Liver (tissue), 8 donors: ENCODE measurements at regions not wholly inside any gene's neighbourhood (a gene's known extent, or its start where the extent isn't known, plus 50 kb on each side); places are given as distances from the start of the nearest gene placed in this dataset.
"Not testable (repeated sequence)": the region's sequence is repeated elsewhere in the genome, so short reads cannot be mapped to it uniquely, and the experiment has no call there.

Experiments
- DNase-seq: peaks from one replicate; pipeline ENCODE4 v3.0.0-alpha.2; 2017; ENCODE audit warnings: low spot score
- H3K27ac ChIP-seq, 2 donors: one replicate each; pipeline ENCODE4 v1.7.0; 2013; ENCODE audit warnings: inconsistent platforms in 2 of 2, low read length in 2 of 2, control low read depth in 1 of 2, low read depth in 1 of 2, mild to moderate bottlenecking in 1 of 2
- H3K27me3 ChIP-seq, 4 donors: one replicate each; pipeline versions ENCODE4 v1.6.1 to v1.7.0; 2013; ENCODE audit warnings: low read length in 3 of 4, inconsistent platforms in 1 of 4, mild to moderate bottlenecking in 1 of 4, moderate library complexity in 1 of 4; ENCODE audit not compliant: control insufficient read depth in 4 of 4, insufficient read depth in 4 of 4
- H3K36me3 ChIP-seq, 4 donors: one replicate each; pipeline versions ENCODE4 v1.6.1 to v1.7.0; 2013; ENCODE audit warnings: low read length in 3 of 4, mild to moderate bottlenecking in 3 of 4, low read depth in 1 of 4, moderate library complexity in 1 of 4; ENCODE audit not compliant: control insufficient read depth in 4 of 4, insufficient read depth in 3 of 4
- H3K4me1 ChIP-seq, 4 donors: one replicate each; pipeline versions ENCODE4 v1.6.1 to v1.7.0; 2013; ENCODE audit warnings: low read length in 3 of 4, mild to moderate bottlenecking in 3 of 4, moderate library complexity in 1 of 4; ENCODE audit not compliant: control insufficient read depth in 4 of 4, insufficient read depth in 4 of 4
- H3K4me3 ChIP-seq, 3 donors: one replicate each; pipeline versions ENCODE4 v1.6.1 to v1.7.0; 2013; ENCODE audit warnings: low read length in 3 of 3, control low read depth in 1 of 3, low read depth in 1 of 3, mild to moderate bottlenecking in 1 of 3
- H3K9ac ChIP-seq, 2 donors: one replicate each; pipeline ENCODE4 v1.7.0; 2013; ENCODE audit warnings: low read length in 2 of 2, mild to moderate bottlenecking in 2 of 2, moderate library complexity in 2 of 2, control low read depth in 1 of 2, low read depth in 1 of 2
- H3K9me3 ChIP-seq, 4 donors: one replicate each; pipeline versions ENCODE4 v1.6.1 to v1.7.0; 2013; ENCODE audit warnings: low read length in 3 of 4; ENCODE audit not compliant: control insufficient read depth in 4 of 4
- EGR1 ChIP-seq, 2 donors: IDR thresholded peaks; 2 replicates each; pipeline ENCODE4 v1.6.1; 2016 to 2018; ENCODE audit warnings: antibody characterized with exemption in 2 of 2, low read depth in 2 of 2
- FOXA1 ChIP-seq: IDR thresholded peaks from 2 replicates; pipeline ENCODE4 v1.6.1; 2016; ENCODE audit warnings: antibody characterized with exemption
- GABPA ChIP-seq, 2 donors: IDR thresholded peaks in 1 of 2; conservative IDR thresholded peaks in 1 of 2; 2 replicates each; pipeline ENCODE4 v1.6.1; 2016; ENCODE audit warnings: antibody characterized with exemption in 2 of 2, mild to moderate bottlenecking in 1 of 2, moderate library complexity in 1 of 2
- HNF4G ChIP-seq: IDR thresholded peaks from 2 replicates; pipeline ENCODE4 v1.6.1; 2016; ENCODE audit warnings: antibody characterized with exemption
- JUND ChIP-seq, 2 donors: IDR thresholded peaks; 2 replicates each; pipeline ENCODE4 v1.6.1; 2016; ENCODE audit warnings: antibody characterized with exemption in 2 of 2
- NR2F2 ChIP-seq: IDR thresholded peaks from 2 replicates; pipeline ENCODE4 v1.6.1; 2016; ENCODE audit warnings: antibody characterized with exemption
- RAD21 ChIP-seq, 2 donors: IDR thresholded peaks; 2 replicates each; pipeline ENCODE4 v1.6.1; 2016; ENCODE audit warnings: antibody characterized with exemption in 2 of 2, mild to moderate bottlenecking in 2 of 2
- RXRA ChIP-seq, 2 donors: IDR thresholded peaks; 2 replicates each; pipeline ENCODE4 v1.6.1; 2017 to 2018; ENCODE audit warnings: antibody characterized with exemption in 2 of 2, mild to moderate bottlenecking in 1 of 2
- SP1 ChIP-seq: IDR thresholded peaks from 2 replicates; pipeline ENCODE4 v1.6.1; 2018; ENCODE audit warnings: antibody characterized with exemption, mild to moderate bottlenecking
- YY1 ChIP-seq: IDR thresholded peaks from 2 replicates; pipeline ENCODE4 v1.6.1; 2016; ENCODE audit warnings: antibody characterized with exemption, mild to moderate bottlenecking
- WGBS: extraction: QIAGEN DNeasy Blood & Tissue Kit; methylation state at CpG from one replicate; pipeline ENCODE4 v1.1.7; 2013; 5-methylcytosine and 5-hydroxymethylcytosine counted together
- TF ChIP-seq, protein P1 (sequence below): IDR thresholded peaks from 2 replicates; pipeline ENCODE4 v1.6.1; 2016; ENCODE audit warnings: antibody characterized with exemption
- TF ChIP-seq, protein P2 (sequence below): IDR thresholded peaks from 2 replicates; pipeline ENCODE4 v1.6.1; 2016; ENCODE audit warnings: antibody characterized with exemption, mild to moderate bottlenecking
- TF ChIP-seq, protein P3 (sequence below): fragments of 150-350 bp; IDR thresholded peaks from 2 replicates; pipeline ENCODE4 v1.5.1; 2017; ENCODE audit warnings: improper control_type of control experiment, low read depth, low read length; ENCODE audit not compliant: missing input control
- TF ChIP-seq, protein P4 (sequence below): IDR thresholded peaks from 2 replicates; pipeline ENCODE4 v1.6.1; 2016; ENCODE audit warnings: antibody characterized with exemption
- TF ChIP-seq, protein P5 (sequence below): IDR thresholded peaks from 2 replicates; pipeline ENCODE4 v1.6.1; 2016; ENCODE audit warnings: antibody characterized with exemption
- donor health status: healthy.
- donor health status: healthy.
- donor health status: healthy.
- donor health status: healthy.
- donor health status: healthy.

DNA sequence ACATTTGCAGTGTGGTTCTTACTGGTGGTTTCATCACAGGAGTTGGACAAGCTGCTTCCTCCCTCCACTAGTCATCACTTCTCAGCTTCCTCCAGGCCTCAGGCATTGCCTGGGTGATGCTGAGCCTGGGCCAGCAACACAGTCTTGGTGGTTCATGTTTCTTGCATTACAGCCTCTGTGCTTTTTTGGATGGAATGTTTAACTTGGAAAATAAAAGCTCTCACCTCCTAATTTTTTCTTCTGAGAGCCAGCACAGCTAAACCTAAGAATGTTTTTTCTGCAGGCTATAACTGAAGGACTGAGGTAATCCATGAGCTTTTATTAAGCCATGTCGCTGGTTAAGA lies 66.1 kb upstream of the RHOU start:
- WGBS: 92% methylated on average over 1 of the region's 1 CpG

DNA sequence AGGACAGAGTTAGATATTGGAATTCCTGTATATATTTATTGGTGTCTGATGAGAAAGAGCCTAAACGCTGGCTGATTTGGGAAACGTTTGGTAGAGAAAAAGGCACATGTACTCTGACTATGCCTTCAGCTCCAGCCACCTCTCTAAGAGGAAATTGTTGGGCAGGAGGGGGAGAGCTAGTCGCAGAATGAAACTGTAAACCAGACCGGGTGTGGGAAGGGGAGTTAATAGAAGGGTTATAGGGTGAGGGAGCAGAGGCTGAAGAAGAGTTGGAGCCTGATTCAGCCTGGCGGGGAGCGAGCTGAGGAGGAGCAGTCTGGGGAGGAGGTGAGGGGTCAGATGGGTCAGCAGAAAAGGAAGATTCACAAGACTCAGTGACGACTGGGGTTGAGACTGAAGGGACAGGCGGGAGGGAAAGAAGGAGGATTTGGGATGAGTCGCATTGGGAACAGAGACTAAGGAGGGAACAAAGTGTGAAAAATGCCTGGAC lies 54.2 kb upstream of the RHOU start:
- H3K4me1 ChIP-seq, H3K27ac ChIP-seq, H3K27me3 ChIP-seq, DNase-seq, H3K36me3 ChIP-seq, H3K4me3 ChIP-seq, H3K9ac ChIP-seq, H3K9me3 ChIP-seq: not testable (repeated sequence)
- WGBS: 75% methylated on average over 9 of the region's 9 CpGs

More for the DNA sequence above, 66.1 kb upstream of the RHOU start:
- H3K4me3 ChIP-seq: no peak overlapping the region
- H3K4me1 ChIP-seq: peaks cover 0 to 1% (median 0%) of the 10 kb centered on the region in 4 donors
- H3K27me3 ChIP-seq: no peaks in the 10 kb centered on the region
- TF ChIP-seq, protein P1, sequence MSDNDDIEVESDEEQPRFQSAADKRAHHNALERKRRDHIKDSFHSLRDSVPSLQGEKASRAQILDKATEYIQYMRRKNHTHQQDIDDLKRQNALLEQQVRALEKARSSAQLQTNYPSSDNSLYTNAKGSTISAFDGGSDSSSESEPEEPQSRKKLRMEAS: no peak
- TF ChIP-seq SP1 (no peak), FOXA1 (no peak), HNF4G (no peak), YY1 (no peak), GABPA (IDR thresholded peaks at IDR 0.05 in 1 of 2, conservative IDR thresholded peaks at IDR 0.05 in 1 of 2) (no peak), NR2F2 (no peak), RXRA (IDR thresholded peaks at IDR 0.05) (no peak), RAD21 (IDR thresholded peaks at IDR 0.05) (no peak), EGR1 (IDR thresholded peaks at IDR 0.05; ENCODE audit: low read depth in 2 of 2) (no peak), JUND (IDR thresholded peaks at IDR 0.05) (no peak)
- TF ChIP-seq, protein P2, sequence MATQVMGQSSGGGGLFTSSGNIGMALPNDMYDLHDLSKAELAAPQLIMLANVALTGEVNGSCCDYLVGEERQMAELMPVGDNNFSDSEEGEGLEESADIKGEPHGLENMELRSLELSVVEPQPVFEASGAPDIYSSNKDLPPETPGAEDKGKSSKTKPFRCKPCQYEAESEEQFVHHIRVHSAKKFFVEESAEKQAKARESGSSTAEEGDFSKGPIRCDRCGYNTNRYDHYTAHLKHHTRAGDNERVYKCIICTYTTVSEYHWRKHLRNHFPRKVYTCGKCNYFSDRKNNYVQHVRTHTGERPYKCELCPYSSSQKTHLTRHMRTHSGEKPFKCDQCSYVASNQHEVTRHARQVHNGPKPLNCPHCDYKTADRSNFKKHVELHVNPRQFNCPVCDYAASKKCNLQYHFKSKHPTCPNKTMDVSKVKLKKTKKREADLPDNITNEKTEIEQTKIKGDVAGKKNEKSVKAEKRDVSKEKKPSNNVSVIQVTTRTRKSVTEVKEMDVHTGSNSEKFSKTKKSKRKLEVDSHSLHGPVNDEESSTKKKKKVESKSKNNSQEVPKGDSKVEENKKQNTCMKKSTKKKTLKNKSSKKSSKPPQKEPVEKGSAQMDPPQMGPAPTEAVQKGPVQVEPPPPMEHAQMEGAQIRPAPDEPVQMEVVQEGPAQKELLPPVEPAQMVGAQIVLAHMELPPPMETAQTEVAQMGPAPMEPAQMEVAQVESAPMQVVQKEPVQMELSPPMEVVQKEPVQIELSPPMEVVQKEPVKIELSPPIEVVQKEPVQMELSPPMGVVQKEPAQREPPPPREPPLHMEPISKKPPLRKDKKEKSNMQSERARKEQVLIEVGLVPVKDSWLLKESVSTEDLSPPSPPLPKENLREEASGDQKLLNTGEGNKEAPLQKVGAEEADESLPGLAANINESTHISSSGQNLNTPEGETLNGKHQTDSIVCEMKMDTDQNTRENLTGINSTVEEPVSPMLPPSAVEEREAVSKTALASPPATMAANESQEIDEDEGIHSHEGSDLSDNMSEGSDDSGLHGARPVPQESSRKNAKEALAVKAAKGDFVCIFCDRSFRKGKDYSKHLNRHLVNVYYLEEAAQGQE: no peak
- TF ChIP-seq, protein P3, sequence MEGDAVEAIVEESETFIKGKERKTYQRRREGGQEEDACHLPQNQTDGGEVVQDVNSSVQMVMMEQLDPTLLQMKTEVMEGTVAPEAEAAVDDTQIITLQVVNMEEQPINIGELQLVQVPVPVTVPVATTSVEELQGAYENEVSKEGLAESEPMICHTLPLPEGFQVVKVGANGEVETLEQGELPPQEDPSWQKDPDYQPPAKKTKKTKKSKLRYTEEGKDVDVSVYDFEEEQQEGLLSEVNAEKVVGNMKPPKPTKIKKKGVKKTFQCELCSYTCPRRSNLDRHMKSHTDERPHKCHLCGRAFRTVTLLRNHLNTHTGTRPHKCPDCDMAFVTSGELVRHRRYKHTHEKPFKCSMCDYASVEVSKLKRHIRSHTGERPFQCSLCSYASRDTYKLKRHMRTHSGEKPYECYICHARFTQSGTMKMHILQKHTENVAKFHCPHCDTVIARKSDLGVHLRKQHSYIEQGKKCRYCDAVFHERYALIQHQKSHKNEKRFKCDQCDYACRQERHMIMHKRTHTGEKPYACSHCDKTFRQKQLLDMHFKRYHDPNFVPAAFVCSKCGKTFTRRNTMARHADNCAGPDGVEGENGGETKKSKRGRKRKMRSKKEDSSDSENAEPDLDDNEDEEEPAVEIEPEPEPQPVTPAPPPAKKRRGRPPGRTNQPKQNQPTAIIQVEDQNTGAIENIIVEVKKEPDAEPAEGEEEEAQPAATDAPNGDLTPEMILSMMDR: no peak
- TF ChIP-seq, protein P4, sequence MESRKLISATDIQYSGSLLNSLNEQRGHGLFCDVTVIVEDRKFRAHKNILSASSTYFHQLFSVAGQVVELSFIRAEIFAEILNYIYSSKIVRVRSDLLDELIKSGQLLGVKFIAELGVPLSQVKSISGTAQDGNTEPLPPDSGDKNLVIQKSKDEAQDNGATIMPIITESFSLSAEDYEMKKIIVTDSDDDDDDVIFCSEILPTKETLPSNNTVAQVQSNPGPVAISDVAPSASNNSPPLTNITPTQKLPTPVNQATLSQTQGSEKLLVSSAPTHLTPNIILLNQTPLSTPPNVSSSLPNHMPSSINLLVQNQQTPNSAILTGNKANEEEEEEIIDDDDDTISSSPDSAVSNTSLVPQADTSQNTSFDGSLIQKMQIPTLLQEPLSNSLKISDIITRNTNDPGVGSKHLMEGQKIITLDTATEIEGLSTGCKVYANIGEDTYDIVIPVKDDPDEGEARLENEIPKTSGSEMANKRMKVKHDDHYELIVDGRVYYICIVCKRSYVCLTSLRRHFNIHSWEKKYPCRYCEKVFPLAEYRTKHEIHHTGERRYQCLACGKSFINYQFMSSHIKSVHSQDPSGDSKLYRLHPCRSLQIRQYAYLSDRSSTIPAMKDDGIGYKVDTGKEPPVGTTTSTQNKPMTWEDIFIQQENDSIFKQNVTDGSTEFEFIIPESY: no peak
- TF ChIP-seq, protein P5, sequence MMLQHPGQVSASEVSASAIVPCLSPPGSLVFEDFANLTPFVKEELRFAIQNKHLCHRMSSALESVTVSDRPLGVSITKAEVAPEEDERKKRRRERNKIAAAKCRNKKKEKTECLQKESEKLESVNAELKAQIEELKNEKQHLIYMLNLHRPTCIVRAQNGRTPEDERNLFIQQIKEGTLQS: no peak
- no peaks in the 10 kb centered on the region for H3K36me3 ChIP-seq
- DNase-seq: no peak
- H3K9ac ChIP-seq: no peak overlapping the region
- no peaks in the 10 kb centered on the region for H3K9me3 ChIP-seq
- no peak overlapping the region for H3K27ac ChIP-seq
